ENCODE measurements at regions not wholly inside any gene's neighbourhood (a gene's known extent, or its start where the extent isn't known, plus 50 kb on each side); places are given as distances from the start of the nearest gene placed in this dataset.
"Not testable (repeated sequence)": the region's sequence is repeated elsewhere in the genome, so short reads cannot be mapped to it uniquely, and the experiment has no call there.

DNA sequence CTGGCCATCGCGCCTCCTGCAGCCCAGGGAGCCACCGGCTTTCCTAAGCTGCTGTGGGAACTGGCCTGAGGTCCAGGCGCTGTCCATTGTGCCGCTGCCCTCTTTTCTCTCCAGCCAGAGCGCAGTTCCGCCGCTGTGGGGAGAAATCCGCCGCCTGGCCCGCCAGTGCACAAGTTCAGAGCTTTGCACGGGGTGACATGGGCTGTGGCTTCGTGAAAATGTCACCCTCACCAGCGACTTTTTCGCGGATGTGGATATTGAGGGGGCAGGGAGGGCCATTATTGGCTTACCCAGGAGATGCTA lies 97.5 kb upstream of the ZNF722 start:
- TF ChIP-seq CTCF, POLR2A, POLR2AphosphoS5, EP300 (IDR thresholded peaks at IDR 0.05): not testable (repeated sequence)

All from suprapubic skin (tissue), 4 donors.